ENCODE measurements at regions not wholly inside any gene's neighbourhood (a gene's known extent, or its start where the extent isn't known, plus 50 kb on each side); places are given as distances from the start of the nearest gene placed in this dataset.
"Not testable (repeated sequence)": the region's sequence is repeated elsewhere in the genome, so short reads cannot be mapped to it uniquely, and the experiment has no call there.

DNA sequence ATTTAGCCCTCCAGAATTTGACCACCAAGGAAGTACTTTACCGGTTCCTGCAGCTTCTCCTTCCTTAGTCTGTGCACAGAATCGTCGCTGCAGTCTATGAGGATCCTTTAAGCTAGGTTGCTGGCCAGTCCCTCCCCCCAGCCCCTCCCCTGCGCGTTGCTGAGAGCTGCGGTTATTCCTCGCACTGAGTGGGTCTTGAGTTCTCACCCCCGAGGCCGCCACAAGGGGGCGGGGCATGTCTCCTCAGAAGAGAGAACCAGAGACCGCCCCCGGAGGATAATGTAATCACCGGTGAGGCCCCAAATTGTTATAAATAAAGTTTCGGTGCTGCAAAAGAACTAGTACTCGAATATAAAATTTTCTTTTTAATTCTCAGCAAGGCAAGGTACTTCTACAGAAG, 1184.9 kb upstream of the CDH2 start:
- TF ChIP-seq POLR2A (IDR thresholded peaks at IDR 0.05): no peak
- no peak for TF ChIP-seq CTCF (IDR thresholded peaks at IDR 0.05)
- H3K4me3 ChIP-seq: no peak overlapping the region
- H3K27ac ChIP-seq: no peak overlapping the region
- no peaks in the 10 kb centered on the region for H3K9me3 ChIP-seq
- DNase-seq: no peak
- WGBS, 2 donors: 69 to 75% methylated on average over 15 of the region's 15 CpGs
- H3K4me1 ChIP-seq: no peaks in the 10 kb centered on the region
- no peaks in the 10 kb centered on the region for H3K27me3 ChIP-seq
- H3K36me3 ChIP-seq (replicated peaks in 1 of 2; ENCODE audit: insufficient read depth in 1 of 2, low read depth in 2 of 2): no peaks in the 10 kb centered on the region
- no peak for ATAC-seq
- intact Hi-C loops (cut with DNase I): no loop called here

DNA sequence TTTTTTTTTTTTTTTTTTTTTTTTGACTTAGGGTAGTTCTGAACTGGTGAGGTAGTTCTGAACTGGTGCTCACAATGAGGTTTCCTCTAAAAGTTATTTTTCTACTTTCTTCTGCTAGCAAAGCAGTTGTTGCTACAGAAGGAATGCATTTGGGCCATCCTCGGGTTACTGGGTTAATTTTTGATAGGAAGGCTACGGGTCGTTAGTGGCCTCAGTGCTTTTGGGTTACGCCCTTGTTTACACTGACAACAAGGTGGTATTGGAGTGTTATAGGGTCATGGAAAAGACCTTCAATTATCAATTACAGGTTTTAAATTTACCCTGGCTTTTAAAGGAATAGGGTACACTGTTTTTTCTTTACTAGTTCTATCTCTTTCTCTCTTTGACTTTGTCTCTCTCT, 1183.7 kb upstream of the CDH2 start:
- DNase-seq; intact Hi-C loops (cut with DNase I); H3K27ac ChIP-seq; H3K27me3 ChIP-seq; H3K4me1 ChIP-seq; H3K9me3 ChIP-seq; H3K4me3 ChIP-seq; H3K36me3 ChIP-seq (replicated peaks in 1 of 2; ENCODE audit: insufficient read depth in 1 of 2, low read depth in 2 of 2); ATAC-seq: not testable (repeated sequence)
- 11 to 19% methylated on average over 4 of the region's 4 CpGs for WGBS, 2 donors

GRCh38 chr18:29359222-29359621, 1182.3 kb upstream of the CDH2 start:
- ATAC-seq; H3K27ac ChIP-seq; H3K4me1 ChIP-seq; H3K9me3 ChIP-seq; H3K27me3 ChIP-seq; H3K4me3 ChIP-seq; intact Hi-C loops (cut with DNase I); DNase-seq; H3K36me3 ChIP-seq (replicated peaks in 1 of 2; ENCODE audit: insufficient read depth in 1 of 2, low read depth in 2 of 2): not testable (repeated sequence)

- TF ChIP-seq POLR2A (IDR thresholded peaks at IDR 0.05): no peak
- TF ChIP-seq CTCF (IDR thresholded peaks at IDR 0.05): no peak
- H3K27ac ChIP-seq: no peak overlapping the region
- ATAC-seq: no peak
- no peaks in the 10 kb centered on the region for H3K27me3 ChIP-seq
- no peak overlapping the region for H3K4me3 ChIP-seq
- H3K36me3 ChIP-seq (replicated peaks in 1 of 2; ENCODE audit: insufficient read depth in 1 of 2, low read depth in 2 of 2): no peaks in the 10 kb centered on the region
- intact Hi-C loops (cut with DNase I): no loop called here
- no peaks in the 10 kb centered on the region for H3K4me1 ChIP-seq
- no peak for DNase-seq
- 69 to 87% methylated on average over 1 of the region's 1 CpG for WGBS, 2 donors
- no peaks in the 10 kb centered on the region for H3K9me3 ChIP-seq
These were observed 1174.2 kb upstream of the CDH2 start for GRCh38 chr18:29351171-29351570.

GRCh38 chr18:29328932-29329331, 1152.0 kb upstream of the CDH2 start:
- no peak overlapping the region for H3K27ac ChIP-seq
- WGBS, 2 donors: 35 to 36% methylated on average over 2 of the region's 2 CpGs
- ATAC-seq (no peak), DNase-seq (no peak)
- no peak overlapping the region for H3K4me3 ChIP-seq
- H3K27me3 ChIP-seq: no peaks in the 10 kb centered on the region
- no peaks in the 10 kb centered on the region for H3K4me1 ChIP-seq
- no peak for TF ChIP-seq CTCF (IDR thresholded peaks at IDR 0.05)
- no peak for TF ChIP-seq POLR2A (IDR thresholded peaks at IDR 0.05)
- H3K36me3 ChIP-seq (replicated peaks in 1 of 2; ENCODE audit: insufficient read depth in 1 of 2, low read depth in 2 of 2): no peaks in the 10 kb centered on the region
- intact Hi-C loops (cut with DNase I): no loop called here
- H3K9me3 ChIP-seq: no peaks in the 10 kb centered on the region

DNA sequence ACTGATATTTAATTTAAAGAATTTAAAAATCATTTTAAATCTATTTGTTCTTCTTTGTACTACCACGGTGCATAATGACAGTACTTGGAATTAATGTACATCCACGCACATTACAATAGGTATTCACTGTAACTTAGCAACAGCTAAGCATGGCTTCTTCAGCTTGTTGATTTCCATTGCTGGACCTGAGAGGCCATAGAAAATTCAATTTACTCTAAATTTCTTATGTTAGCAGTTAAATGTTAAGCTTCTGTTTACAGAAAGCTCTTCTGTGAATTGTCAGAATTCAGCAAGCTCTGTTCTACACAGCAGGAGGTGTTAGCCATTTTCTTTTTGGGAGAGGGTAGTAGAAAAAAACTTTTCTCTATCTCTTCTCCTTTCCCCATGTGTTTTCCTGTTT, 1149.3 kb upstream of the CDH2 start:
- DNase-seq (no peak), ATAC-seq (no peak)
- WGBS, 2 donors: 40 to 45% methylated on average over 2 of the region's 2 CpGs
- Histone ChIP-seq H3K27me3 (no peaks in the 10 kb centered on the region), H3K9me3 (no peaks in the 10 kb centered on the region), H3K4me3 (no peak overlapping the region), H3K27ac (no peak overlapping the region), H3K4me1 (no peaks in the 10 kb centered on the region), H3K36me3 (replicated peaks in 1 of 2; ENCODE audit: insufficient read depth in 1 of 2, low read depth in 2 of 2) (no peaks in the 10 kb centered on the region)
- intact Hi-C loops (cut with DNase I): no loop called here
- TF ChIP-seq CTCF (IDR thresholded peaks at IDR 0.05) (no peak), POLR2A (IDR thresholded peaks at IDR 0.05) (no peak)

Data from body of pancreas (tissue), 4 donors.